H1 (cell line): ENCODE measurements at regions not wholly inside any gene's neighbourhood (a gene's known extent, or its start where the extent isn't known, plus 50 kb on each side); places are given as distances from the start of the nearest gene placed in this dataset.
A peak's percentile ranks its signal among the peaks of the same experiment; 100 is the strongest.

ENCODE experiments used
- CTCF ChIA-PET: fragments of 300-600 bp; sonication (Branson Sonifier 250); formaldehyde crosslinking; loops from one replicate; lab custom pipeline; 2021; ENCODE audit not compliant: partially characterized antibody; lab: Charles Lee
- POLR2A ChIA-PET: fragments of 300-600 bp; sonication (Branson Sonifier 250); formaldehyde crosslinking; loops from one replicate; lab custom pipeline; 2021; ENCODE audit warnings: inconsistent platforms; ENCODE audit not compliant: partially characterized antibody; lab: Charles Lee
- DNase-seq, 2 experiments: peaks; one replicate each; pipeline versions ENCODE4 v3.0.0 to v3.0.0-alpha.2; 2010 to 2022; ENCODE audit warnings: low spot score in 2 of 2, low read depth in 1 of 2, mixed read lengths in 1 of 2
- FAIRE-seq: peaks from 2 replicates; lab custom pipeline; 2011; peaks lifted over from hg19 to GRCh38; lab: Jason Lieb, UNC
- H2AFZ ChIP-seq: 2 replicates; pipeline ENCODE4 v1.8.1; 2012; ENCODE audit warnings: low read length, inconsistent platforms
- H2AK5ac ChIP-seq: 2 replicates; pipeline ENCODE4 v1.6.1; 2013; ENCODE audit warnings: low read depth, low read length
- H2BK120ac ChIP-seq: replicated peaks from 2 replicates; pipeline ENCODE3; 2013; ENCODE audit warnings: low read depth, low read length, inconsistent platforms
- H2BK12ac ChIP-seq: 2 replicates; pipeline ENCODE4 v1.6.1; 2013; ENCODE audit warnings: low read depth, low read length
- H2BK15ac ChIP-seq: 2 replicates; pipeline ENCODE4 v1.6.1; 2013; ENCODE audit warnings: low read length
- H2BK20ac ChIP-seq: 2 replicates; pipeline ENCODE4 v1.6.1; 2013; ENCODE audit warnings: low read length
- H2BK5ac ChIP-seq: 2 replicates; pipeline ENCODE4 v1.6.1; 2013; ENCODE audit warnings: low read depth, low read length
- H3K14ac ChIP-seq: 2 replicates; pipeline ENCODE4 v1.6.1; 2013; ENCODE audit warnings: inconsistent platforms; ENCODE audit not compliant: insufficient read length
- H3K18ac ChIP-seq: 2 replicates; pipeline ENCODE4 v1.6.1; 2013; ENCODE audit warnings: low read length; ENCODE audit errors: extremely low read depth
- H3K23ac ChIP-seq: 2 replicates; pipeline ENCODE4 v1.6.1; 2013; ENCODE audit warnings: inconsistent platforms; ENCODE audit not compliant: insufficient read length
- H3K23me2 ChIP-seq: 2 replicates; pipeline ENCODE4 v1.6.1; 2013; ENCODE audit warnings: low read depth, low read length
- H3K27ac ChIP-seq: 2 replicates; pipeline ENCODE4 v1.6.1; 2011; ENCODE audit warnings: low read depth, low read length, inconsistent platforms
- H3K27me3 ChIP-seq, 4 experiments: replicated peaks in 1 of 4; 1 replicate in 1 of 4; 2 replicates in 3 of 4; pipeline versions ENCODE4 v1.6.1 to v1.8.1; 2011 to 2013; ENCODE audit warnings: low read length in 3 of 4, mild to moderate bottlenecking in 3 of 4, inconsistent platforms in 2 of 4, mixed read lengths in 2 of 4, moderate library complexity in 1 of 4; ENCODE audit not compliant: control insufficient read depth in 3 of 4, insufficient read depth in 3 of 4; ENCODE audit errors: extremely low read depth in 1 of 4
- H3K36me3 ChIP-seq, 4 experiments: 2 replicates each; pipeline versions ENCODE4 v1.6.1 to v1.8.1; 2011 to 2013; ENCODE audit warnings: mild to moderate bottlenecking in 4 of 4, low read length in 3 of 4, moderate library complexity in 2 of 4, control low read depth in 1 of 4, inconsistent platforms in 1 of 4; ENCODE audit not compliant: insufficient read depth in 4 of 4, control insufficient read depth in 2 of 4
- H3K4ac ChIP-seq: replicated peaks from 2 replicates; pipeline ENCODE3; 2013; ENCODE audit warnings: low read length, low read depth, mixed read lengths, inconsistent platforms; ENCODE audit not compliant: insufficient read length
- H3K4me1 ChIP-seq, 4 experiments: replicated peaks in 1 of 4; 1 replicate in 1 of 4; 2 replicates in 3 of 4; pipeline versions ENCODE4 v1.6.1 to v1.8.1; 2011 to 2013; ENCODE audit warnings: low read length in 3 of 4, inconsistent platforms in 2 of 4, mixed read lengths in 1 of 4; ENCODE audit not compliant: insufficient read depth in 4 of 4, control insufficient read depth in 3 of 4
- H3K4me2 ChIP-seq, 2 experiments: 2 replicates each; pipeline versions ENCODE4 v1.6.1 to v1.8.1; 2011 to 2013; ENCODE audit warnings: low read depth in 2 of 2, low read length in 2 of 2, control low read depth in 1 of 2, inconsistent platforms in 1 of 2, mild to moderate bottlenecking in 1 of 2; ENCODE audit not compliant: insufficient read depth in 1 of 2
- H3K4me3 ChIP-seq, 4 experiments: fragments of 200-600, 300-600 bp in 1 of 4; sonication (generic), shearing (Covaris generic), sonication (Bioruptor Twin) in 1 of 4; 2 replicates each; pipeline versions ENCODE4 v1.5.1 to v1.8.1; 2011 to 2016; ENCODE audit warnings: low read length in 4 of 4, low read depth in 3 of 4, control low read depth in 2 of 4, inconsistent platforms in 2 of 4, mild to moderate bottlenecking in 2 of 4, mixed read lengths in 1 of 4, moderate library complexity in 1 of 4; ENCODE audit not compliant: insufficient read depth in 2 of 4; ENCODE audit errors: extremely low read depth in 1 of 4
- H3K56ac ChIP-seq: replicated peaks from 2 replicates; pipeline ENCODE3; 2013; ENCODE audit warnings: low read depth, mild to moderate bottlenecking, mixed read lengths, low read length, inconsistent platforms; ENCODE audit not compliant: insufficient read length
- H3K79me1 ChIP-seq: 2 replicates; pipeline ENCODE4 v1.6.1; 2013; ENCODE audit warnings: low read depth, low read length, control low read depth
- H3K79me2 ChIP-seq, 2 experiments: 2 replicates each; pipeline versions ENCODE4 v1.6.1 to v1.8.1; 2012 to 2013; ENCODE audit warnings: low read length in 2 of 2, mild to moderate bottlenecking in 2 of 2, inconsistent platforms in 1 of 2; ENCODE audit not compliant: insufficient read depth in 2 of 2, control insufficient read depth in 1 of 2
- H3K9ac ChIP-seq, 4 experiments: replicated peaks in 1 of 4; 1 replicate in 1 of 4; 2 replicates in 3 of 4; pipeline versions ENCODE4 v1.6.1 to v1.8.1; 2011 to 2013; ENCODE audit warnings: low read depth in 3 of 4, low read length in 3 of 4, control low read depth in 2 of 4, mild to moderate bottlenecking in 2 of 4, moderate library complexity in 2 of 4, inconsistent platforms in 1 of 4; ENCODE audit errors: extremely low read depth in 1 of 4
- H3K9me3 ChIP-seq, 2 experiments: 2 replicates each; pipeline versions ENCODE4 v1.6.1 to v1.8.1; 2012 to 2013; ENCODE audit warnings: mild to moderate bottlenecking in 2 of 2, moderate library complexity in 2 of 2, control low read depth in 1 of 2, inconsistent platforms in 1 of 2, low read depth in 1 of 2, low read length in 1 of 2, mixed read lengths in 1 of 2; ENCODE audit not compliant: insufficient read depth in 2 of 2
- H4K20me1 ChIP-seq, 2 experiments: replicated peaks in 1 of 2; 2 replicates each; pipeline versions ENCODE3 to v1.8.1; 2011 to 2013; ENCODE audit warnings: inconsistent platforms in 2 of 2, low read length in 2 of 2, mild to moderate bottlenecking in 1 of 2; ENCODE audit not compliant: insufficient read depth in 2 of 2, control insufficient read depth in 1 of 2
- H4K5ac ChIP-seq: 2 replicates; pipeline ENCODE4 v1.6.1; 2013; ENCODE audit warnings: low read length, low read depth, mixed read lengths, inconsistent platforms; ENCODE audit not compliant: insufficient read length
- H4K8ac ChIP-seq: 2 replicates; pipeline ENCODE4 v1.8.0; 2013; ENCODE audit warnings: mild to moderate bottlenecking, moderate library complexity, low read length, inconsistent platforms; ENCODE audit not compliant: insufficient read depth; ENCODE audit errors: extremely low read depth
- H4K91ac ChIP-seq: replicated peaks from 2 replicates; pipeline ENCODE3; 2013; ENCODE audit warnings: low read length, mixed read lengths, inconsistent platforms; ENCODE audit not compliant: insufficient read length
- RBBP5 ChIP-seq: IDR thresholded peaks from 2 replicates; pipeline ENCODE4 v1.7.1; 2012; ENCODE audit warnings: low read depth, mild to moderate bottlenecking, inconsistent platforms, low read length, moderate library complexity, borderline replicate concordance
- WGBS, 2 experiments: shearing (Covaris generic) in 1 of 2; methylation state at CpG; one replicate each; pipeline versions ENCODE4 v1.1.6 to v1.1.7; 2013 to 2015; ENCODE audit warnings: low lambda C conversion rate in 2 of 2, mixed read lengths in 2 of 2, inconsistent platforms in 1 of 2, low coverage in 1 of 2, missing lambda C conversion rate in 1 of 2; ENCODE audit not compliant: insufficient replicate concordance in 2 of 2, insufficient coverage in 1 of 2, insufficient read length in 1 of 2; ENCODE audit errors: extremely low coverage in 1 of 2, missing lambda C conversion rate in 1 of 2; 5-methylcytosine and 5-hydroxymethylcytosine counted together

GRCh38 chr4:136690360-136690759 lies 841.9 kb downstream of the PCDH18 start:
- H3K79me1 ChIP-seq: no peaks in the 10 kb centered on the region
- no peak for TF ChIP-seq RBBP5

More at GRCh38 chr4:136690360-136690759, 841.9 kb downstream of the PCDH18 start:
- H2BK15ac ChIP-seq: no peak overlapping the region
- no peak overlapping the region for H2BK12ac ChIP-seq
- H3K4ac ChIP-seq: no peak overlapping the region
- H2BK120ac ChIP-seq: no peak overlapping the region
- H3K4me1 ChIP-seq: no peaks in the 10 kb centered on the region; a peak in 1 of 7 replicates
- no peaks in the 10 kb centered on the region for H3K79me2 ChIP-seq
- H3K9me3 ChIP-seq: no peaks in the 10 kb centered on the region
- no peak overlapping the region for H4K8ac ChIP-seq
- H3K56ac ChIP-seq: no peak overlapping the region
- DNase-seq (no peak), FAIRE-seq (no peak)
- no peak overlapping the region for H2BK20ac ChIP-seq
- H3K18ac ChIP-seq: no peak overlapping the region; the same call in 1 of the 2 replicates
- H3K9ac ChIP-seq: no peak overlapping the region
- ChIA-PET POLR2A (no interaction called here), CTCF (interaction anchor here (1.2 to 2.1 kb wide), 2 partner anchors 124 to 174 kb away, joined by 4 to 6 read pairs; no protein-coding TSS in a partner anchor)
- peak overlapping the region in 1 of 2 experiments; percentile 5; a peak in 2 of 4 replicates for H3K4me2 ChIP-seq
- H2AK5ac ChIP-seq: no peak overlapping the region
- no peak overlapping the region for H4K5ac ChIP-seq
- 38% methylated on average over 1 of the region's 1 CpG; no CpG with 5 or more reads in 1 of the 2 experiments for WGBS, 2 experiments
- H3K27ac ChIP-seq: no peak overlapping the region
- no peaks in the 10 kb centered on the region for H3K36me3 ChIP-seq
- H3K23me2 ChIP-seq: no peaks in the 10 kb centered on the region
- no peak overlapping the region for H4K91ac ChIP-seq
- no peak overlapping the region for H3K4me3 ChIP-seq
- no peak overlapping the region for H3K14ac ChIP-seq
- H2BK5ac ChIP-seq: no peak overlapping the region
- H2AFZ ChIP-seq: peak overlapping the region; percentile 45; the same call in 1 of the 2 replicates
- H4K20me1 ChIP-seq: no peaks in the 10 kb centered on the region
- H3K23ac ChIP-seq: no peak overlapping the region
- no peaks in the 10 kb centered on the region for H3K27me3 ChIP-seq
